T-helper 1 cell treated with Interleukin-12 subunit alpha and Interleukin-12 subunit beta and Interleukin-4 antibody, amounts not matched to agents 30 ng/mL and 1 ng/mL, for 36 hours (primary cell): ENCODE measurements at regions not wholly inside any gene's neighbourhood (a gene's known extent, or its start where the extent isn't known, plus 50 kb on each side); places are given as distances from the start of the nearest gene placed in this dataset.
"Not testable (repeated sequence)": the region's sequence is repeated elsewhere in the genome, so short reads cannot be mapped to it uniquely, and the experiment has no call there.

Experiments used
- intact Hi-C: fragments of 100-400 bp; cut with micrococcal nuclease; formaldehyde crosslinking; loops from one replicate; pipeline ENCODE4 v1.15.1; 2024

GRCh38 chr21:35713914-35714313, 346.4 kb downstream of the SETD4 start:
- intact Hi-C loops: no loop called here

DNA sequence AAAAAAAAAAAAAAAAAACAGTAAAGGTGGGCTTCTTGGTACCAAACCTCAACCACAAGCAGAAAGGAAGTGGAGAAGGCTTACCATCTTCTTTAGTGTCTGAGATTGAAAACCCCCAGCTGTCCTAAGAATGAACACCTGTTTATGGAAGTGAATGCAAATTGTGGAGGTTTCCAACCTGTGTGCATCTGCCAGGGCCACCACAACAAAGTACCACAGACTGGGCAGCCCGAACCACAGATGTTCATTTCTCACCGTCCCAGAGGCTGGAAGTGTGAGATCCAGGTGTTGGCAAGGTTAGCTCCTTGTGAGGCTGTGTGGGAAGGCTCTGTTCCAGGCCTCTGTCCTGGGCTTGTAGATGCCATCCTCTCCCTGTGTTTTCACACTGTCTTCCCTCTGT, 348.7 kb downstream of the SETD4 start:
- intact Hi-C loops: no loop called here

- intact Hi-C loops: no loop called here
These were observed 349.1 kb downstream of the SETD4 start for GRCh38 chr21:35711213-35711612.

- intact Hi-C loops: not testable (repeated sequence)
These were observed 350.3 kb downstream of the SETD4 start for GRCh38 chr21:35709990-35710389.

DNA sequence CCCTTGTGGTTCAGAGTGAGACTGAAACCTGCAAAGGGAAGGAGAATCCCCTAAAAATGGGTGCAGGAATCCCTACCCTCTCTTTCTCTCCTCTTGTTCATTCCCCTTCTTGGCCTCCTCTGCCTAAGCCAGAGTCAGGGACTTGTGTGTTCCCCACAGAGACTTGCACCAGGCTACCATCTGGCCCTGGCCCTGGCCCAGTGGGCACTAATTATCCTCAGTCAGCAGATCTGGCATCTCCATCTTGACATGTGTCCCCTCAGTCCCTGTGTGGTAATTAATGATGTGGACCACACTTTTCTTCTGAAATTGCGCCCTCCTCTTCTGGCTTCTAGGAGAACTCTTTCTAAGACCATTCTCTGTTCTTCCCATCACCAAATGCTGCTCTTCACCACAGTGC, 354.4 kb downstream of the SETD4 start:
- intact Hi-C loops: no loop called here

- intact Hi-C loops: no loop called here
These were observed 355.0 kb downstream of the SETD4 start for GRCh38 chr21:35705237-35705887.

GRCh38 chr21:35703704-35704103, 356.6 kb downstream of the SETD4 start:
- intact Hi-C loops: no loop called here

DNA sequence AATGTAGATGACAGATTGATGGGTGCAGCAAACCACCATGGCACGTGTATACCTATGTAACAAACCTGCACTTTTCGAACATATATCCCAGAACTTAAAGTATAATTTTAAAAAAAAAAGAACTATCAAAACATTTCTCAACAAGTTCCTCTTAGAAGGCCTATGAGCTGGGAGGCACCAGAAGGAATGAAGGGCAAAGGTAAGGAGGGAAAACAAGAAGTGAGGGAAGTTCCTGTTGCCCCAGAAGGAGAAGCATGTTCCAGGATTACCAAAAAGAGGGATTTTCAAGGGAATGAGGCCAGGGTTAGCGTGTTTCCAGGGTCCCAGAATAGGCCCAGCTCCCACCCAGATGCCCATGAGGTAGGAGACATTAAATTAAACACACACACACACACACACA, 361.0 kb downstream of the SETD4 start:
- intact Hi-C loops: no loop called here

DNA sequence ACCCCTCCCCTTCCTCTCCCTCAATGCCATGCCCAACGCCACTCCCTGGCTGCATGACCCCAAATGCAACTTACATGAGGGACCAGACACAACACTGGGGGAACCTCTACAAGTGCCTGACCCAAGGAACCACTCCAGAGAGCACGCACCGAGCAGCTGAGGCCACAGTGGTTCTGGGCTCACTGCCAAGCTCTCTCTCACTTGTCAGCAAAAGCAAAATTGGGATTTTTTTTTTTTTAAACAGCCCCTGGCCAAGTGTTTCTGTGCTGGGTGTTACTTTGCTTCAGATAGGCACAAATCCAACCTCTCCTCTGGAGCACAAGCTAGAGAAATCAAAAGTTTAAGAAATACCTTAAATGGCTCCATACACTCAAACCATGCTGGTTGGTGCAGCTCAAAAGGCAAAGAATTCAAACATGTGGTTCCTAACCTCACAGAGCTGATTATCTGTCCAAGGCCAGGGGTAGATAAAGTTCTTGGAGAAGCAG, 363.0 kb downstream of the SETD4 start:
- intact Hi-C loops: no loop called here

- intact Hi-C loops: no loop called here
These were observed 363.7 kb downstream of the SETD4 start for GRCh38 chr21:35696644-35697043.

- intact Hi-C loops: no loop called here
These were observed 368.0 kb downstream of the SETD4 start for GRCh38 chr21:35692311-35692710.

- intact Hi-C loops: no loop called here
These were observed 369.9 kb downstream of the SETD4 start for GRCh38 chr21:35690436-35690835.

DNA sequence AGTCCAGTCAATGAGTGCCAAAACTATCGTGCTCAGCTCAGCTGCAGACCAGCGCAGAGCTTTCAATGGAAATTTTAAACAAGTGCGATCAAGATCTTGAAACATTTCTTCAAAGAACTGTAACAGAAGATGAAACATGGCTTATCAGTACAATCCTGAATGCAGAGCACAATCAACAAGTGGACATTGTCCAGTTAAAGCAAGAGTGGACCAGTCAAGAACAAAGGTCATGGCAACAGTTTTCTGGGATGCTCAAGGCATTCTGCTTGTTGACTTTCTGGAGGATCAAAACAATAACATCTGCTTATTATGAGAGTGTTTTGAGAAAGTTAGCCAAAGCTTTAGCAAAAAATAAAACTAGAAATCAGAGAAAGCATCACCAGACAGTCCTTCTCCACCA, 374.2 kb downstream of the SETD4 start:
- intact Hi-C loops: no loop called here

GRCh38 chr21:35683664-35684304, 376.5 kb downstream of the SETD4 start:
- intact Hi-C loops: no loop called here

DNA sequence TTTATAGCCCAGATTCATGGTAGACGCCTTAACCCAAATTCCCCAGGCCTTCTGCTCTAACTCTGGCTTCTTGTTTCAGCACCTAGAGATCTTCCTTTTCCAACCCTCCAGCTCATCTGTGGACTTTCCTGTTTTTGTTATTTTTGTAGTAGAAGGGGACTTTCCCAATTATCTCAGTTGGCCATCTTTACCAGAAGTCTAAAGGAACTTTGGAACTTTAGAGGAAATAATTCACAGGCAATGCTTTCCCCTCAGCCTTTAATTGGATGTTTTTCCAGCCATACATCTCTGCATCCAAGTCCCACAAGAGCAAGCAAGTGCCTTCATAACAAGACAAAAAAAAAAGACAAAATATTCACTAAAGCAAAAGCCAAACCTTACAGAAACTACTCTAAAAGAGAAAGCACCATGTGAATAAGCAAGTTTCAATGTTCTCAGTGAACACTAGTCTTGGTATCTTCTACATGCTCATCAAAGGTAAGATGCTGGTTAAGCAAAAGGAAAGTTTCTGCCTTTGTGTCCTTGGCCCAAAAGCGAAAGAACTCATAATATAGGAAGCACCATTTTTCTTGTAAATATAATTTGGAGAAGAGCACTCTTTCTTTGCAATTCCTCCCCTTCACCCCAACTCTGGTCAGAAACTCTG, 377.3 kb downstream of the SETD4 start:
- intact Hi-C loops: no loop called here

- intact Hi-C loops: no loop called here
These were observed 378.4 kb downstream of the SETD4 start for GRCh38 chr21:35681946-35682345.

DNA sequence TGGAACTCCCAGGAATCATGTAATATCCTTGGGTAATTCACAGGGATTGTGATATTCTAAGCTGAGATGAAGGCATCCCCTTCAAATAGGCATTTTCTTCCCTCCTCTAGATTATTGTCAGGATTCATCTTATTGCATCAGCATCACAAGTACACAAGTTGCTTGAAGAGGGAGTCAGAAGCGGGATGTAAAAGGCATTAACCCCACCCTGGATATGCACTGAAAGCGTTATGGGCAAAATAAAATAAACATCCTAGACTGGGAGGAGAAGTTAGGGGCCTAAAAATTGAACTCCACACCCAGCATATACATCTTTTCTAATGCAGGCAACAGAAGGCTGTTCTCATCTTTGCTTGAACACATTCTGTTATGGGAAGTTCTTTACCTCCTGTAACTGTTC, 381.2 kb downstream of the SETD4 start:
- intact Hi-C loops: no loop called here

DNA sequence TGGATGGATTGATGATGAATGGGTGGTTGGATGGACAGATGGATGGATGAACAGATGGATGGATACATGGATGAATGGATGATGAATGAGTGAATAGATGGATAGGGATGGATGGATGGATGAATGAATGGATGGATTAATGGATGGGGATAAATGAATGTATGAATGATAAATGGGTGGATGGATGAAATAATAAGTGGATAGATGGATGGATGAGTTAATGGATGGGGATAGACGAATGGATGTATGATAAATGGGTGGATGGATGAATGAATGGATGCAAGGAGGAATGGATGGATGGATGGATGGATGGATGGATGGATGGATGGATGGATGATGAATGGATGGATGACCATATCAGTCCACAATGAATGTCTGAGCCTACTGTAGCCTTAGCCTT, 381.9 kb downstream of the SETD4 start:
- intact Hi-C loops: no loop called here

DNA sequence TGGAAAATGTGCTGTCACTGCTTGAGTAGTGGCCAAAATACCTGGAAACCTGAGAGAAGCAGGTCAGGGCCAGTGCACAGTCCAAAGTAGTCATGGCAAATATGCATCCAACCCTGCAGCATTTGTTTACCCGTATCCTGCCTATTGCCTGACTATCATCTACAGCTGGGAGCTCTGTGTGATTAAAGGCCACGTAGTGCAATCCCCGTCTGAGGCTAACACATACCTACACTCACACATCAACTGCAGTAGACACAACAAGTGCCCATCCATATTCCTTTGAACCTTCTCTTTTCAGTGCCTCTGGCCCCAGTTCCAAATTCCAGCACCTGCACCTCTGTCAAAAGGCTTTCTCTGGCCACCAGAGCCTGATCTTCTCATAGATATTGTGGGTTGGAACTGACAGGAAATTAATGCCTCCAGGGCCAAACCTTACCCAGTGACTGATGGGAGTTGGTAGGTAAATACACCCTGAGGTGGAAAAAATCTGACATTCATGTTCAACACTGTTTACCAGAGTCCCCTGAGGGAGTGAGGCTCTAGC, 383.0 kb downstream of the SETD4 start:
- intact Hi-C loops: no loop called here

- intact Hi-C loops: no loop called here
These were observed 385.3 kb downstream of the SETD4 start for GRCh38 chr21:35674895-35675470.

DNA sequence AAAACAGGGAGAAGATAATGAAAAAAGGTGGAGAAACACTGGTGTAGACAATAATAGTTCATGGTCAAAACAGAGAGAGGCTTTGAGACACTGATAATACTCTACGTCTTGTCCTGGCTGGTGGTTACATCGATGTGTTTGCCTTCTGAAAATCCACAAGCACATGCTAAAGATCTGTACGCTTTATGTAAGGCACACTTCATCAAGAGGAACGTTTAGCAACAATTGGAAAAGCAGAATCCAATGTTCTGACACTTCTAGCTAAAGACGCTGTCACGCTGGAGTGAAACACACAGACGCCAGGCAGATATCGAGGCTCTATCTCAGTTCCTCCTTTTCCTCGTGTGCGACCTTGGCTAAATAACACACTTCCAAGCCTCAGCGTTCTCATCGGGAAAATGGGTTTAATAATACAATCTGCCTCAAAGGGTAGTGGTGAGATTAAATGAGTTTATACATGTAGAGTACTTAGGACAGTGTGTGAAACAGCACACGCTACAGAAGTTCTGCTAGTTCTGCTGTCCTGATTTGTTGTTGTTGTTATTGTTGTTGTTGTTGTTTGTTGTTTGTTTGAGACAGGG, 386.1 kb downstream of the SETD4 start:
- intact Hi-C loops: no loop called here

- intact Hi-C loops: no loop called here
These were observed 388.0 kb downstream of the SETD4 start for GRCh38 chr21:35672313-35672712.
